Immature natural killer cell (primary cell): ENCODE measurements at regions not wholly inside any gene's neighbourhood (a gene's known extent, or its start where the extent isn't known, plus 50 kb on each side); places are given as distances from the start of the nearest gene placed in this dataset.

Experiments
- DNase-seq, 3 donors: peaks; one replicate each; pipeline ENCODE4 v3.0.0; 2022; ENCODE audit warnings: mixed read lengths in 1 of 3
- H3K27ac Mint-ChIP-seq, 6 donors: one replicate each; pipeline ENCODE4 v1.8.0; 2020; ENCODE audit warnings: mixed read lengths in 6 of 6, mild to moderate bottlenecking in 5 of 6, inconsistent platforms in 4 of 6, moderate library complexity in 3 of 6
- H3K27me3 Mint-ChIP-seq, 3 donors: one replicate each; pipeline ENCODE4 v1.8.0; 2020 to 2021; ENCODE audit warnings: low read depth in 3 of 3, mild to moderate bottlenecking in 3 of 3, mixed read lengths in 3 of 3, moderate library complexity in 3 of 3, inconsistent platforms in 1 of 3
- H3K36me3 Mint-ChIP-seq, 3 donors: one replicate each; pipeline ENCODE4 v1.8.0; 2020; ENCODE audit warnings: mixed read lengths in 3 of 3, inconsistent platforms in 2 of 3, mild to moderate bottlenecking in 2 of 3
- H3K4me1 Mint-ChIP-seq, 2 donors: one replicate each; pipeline ENCODE4 v1.8.0; 2020; ENCODE audit warnings: inconsistent platforms in 2 of 2, mild to moderate bottlenecking in 2 of 2, mixed read lengths in 2 of 2, moderate library complexity in 1 of 2
- H3K4me3 Mint-ChIP-seq, 5 donors: one replicate each; pipeline ENCODE4 v1.8.0; 2020; ENCODE audit warnings: mild to moderate bottlenecking in 5 of 5, mixed read lengths in 5 of 5, inconsistent platforms in 3 of 5, moderate library complexity in 3 of 5
- H3K9me3 Mint-ChIP-seq, 6 donors: one replicate each; pipeline ENCODE4 v1.8.0; 2020; ENCODE audit warnings: mild to moderate bottlenecking in 6 of 6, mixed read lengths in 6 of 6, inconsistent platforms in 4 of 6, moderate library complexity in 3 of 6

- Mint-ChIP-seq H3K27ac (no peak overlapping the region), H3K36me3 (peaks cover 0 to 3% (median 0%) of the 10 kb centered on the region in 3 donors), H3K9me3 (peaks cover 5 to 29% (median 16%) of the 10 kb centered on the region in 6 donors), H3K4me3 (no peak overlapping the region), H3K4me1 (no peaks in the 10 kb centered on the region), H3K27me3 (peaks cover 0 to 1% (median 1%) of the 10 kb centered on the region in 3 donors)
- no peak for DNase-seq
Observed at GRCh38 chr20:11432407-11432806, 485.3 kb upstream of the BTBD3 start.

- no peak overlapping the region for H3K4me3 Mint-ChIP-seq
- no peaks in the 10 kb centered on the region for H3K4me1 Mint-ChIP-seq
- H3K9me3 Mint-ChIP-seq, result peaks cover 3 to 45% (median 17%) of the 10 kb centered on the region in 6 donors
- DNase-seq, result no peak
- H3K27me3 Mint-ChIP-seq, result peaks cover 0 to 1% (median 1%) of the 10 kb centered on the region in 3 donors
- peaks cover 0 to 3% (median 0%) of the 10 kb centered on the region in 3 donors for H3K36me3 Mint-ChIP-seq
- no peak overlapping the region for H3K27ac Mint-ChIP-seq
Observed at GRCh38 chr20:11436113-11436905, 481.4 kb upstream of the BTBD3 start.

GRCh38 chr20:11437090-11437489, 480.6 kb upstream of the BTBD3 start:
- H3K9me3 Mint-ChIP-seq, result peaks cover 3 to 45% (median 17%) of the 10 kb centered on the region in 6 donors

DNA sequence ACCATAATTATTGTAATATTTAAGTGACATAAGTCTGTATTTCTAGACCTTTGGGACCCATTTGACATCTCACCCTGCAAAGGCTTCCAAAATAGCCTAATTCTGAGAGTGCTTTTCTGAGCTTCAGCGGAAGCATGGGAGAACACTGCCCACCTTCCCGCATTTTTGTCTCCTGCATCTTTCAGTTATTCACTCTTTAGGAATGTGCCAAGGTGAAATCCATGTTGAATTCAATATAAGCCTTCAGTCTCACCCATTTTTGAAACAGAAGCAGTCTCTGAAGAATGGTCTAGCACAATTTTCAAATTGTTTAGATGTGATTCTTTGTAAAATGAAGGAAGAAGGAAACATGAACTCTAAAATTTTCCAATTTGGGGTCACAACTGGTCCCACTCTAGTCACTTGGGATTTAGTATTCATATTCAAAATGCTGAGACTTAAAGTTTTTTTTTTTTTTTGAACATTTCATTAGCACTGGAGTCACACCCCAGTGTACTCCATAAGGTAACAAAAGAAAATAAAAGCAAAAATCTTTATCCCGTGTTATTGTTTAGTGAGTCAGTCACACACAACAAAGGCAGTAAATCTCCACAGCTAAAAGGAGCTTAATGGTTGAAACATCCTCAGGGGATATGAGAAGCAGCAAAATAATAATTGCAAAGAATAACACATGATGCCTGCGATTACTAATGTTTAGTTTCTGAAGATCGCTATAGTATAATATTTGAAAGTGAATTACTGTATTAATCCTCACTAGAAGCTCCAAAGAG, 479.9 kb upstream of the BTBD3 start:
- Mint-ChIP-seq H3K9me3 (peaks cover 3 to 45% (median 15%) of the 10 kb centered on the region in 6 donors), H3K27ac (no peak overlapping the region), H3K4me3 (no peak overlapping the region), H3K36me3 (peaks cover 0 to 3% (median 0%) of the 10 kb centered on the region in 3 donors), H3K4me1 (no peaks in the 10 kb centered on the region), H3K27me3 (peaks cover 0 to 1% (median 1%) of the 10 kb centered on the region in 3 donors)
- no peak for DNase-seq

More at GRCh38 chr20:11437090-11437489, 480.6 kb upstream of the BTBD3 start:
- Mint-ChIP-seq H3K36me3 (peaks cover 0 to 3% (median 0%) of the 10 kb centered on the region in 3 donors), H3K27ac (no peak overlapping the region), H3K4me3 (no peak overlapping the region), H3K27me3 (peaks cover 0 to 1% (median 1%) of the 10 kb centered on the region in 3 donors), H3K4me1 (no peaks in the 10 kb centered on the region)
- no peak for DNase-seq

- Mint-ChIP-seq H3K9me3 (peaks cover 6 to 45% (median 16%) of the 10 kb centered on the region in 6 donors), H3K27me3 (peaks cover 0 to 1% (median 0%) of the 10 kb centered on the region in 3 donors), H3K4me1 (no peaks in the 10 kb centered on the region), H3K4me3 (no peak overlapping the region), H3K36me3 (peaks cover 0 to 3% (median 0%) of the 10 kb centered on the region in 3 donors), H3K27ac (no peak overlapping the region)
- DNase-seq, result no peak
Observed at GRCh38 chr20:11438412-11438811, 479.3 kb upstream of the BTBD3 start.

DNA sequence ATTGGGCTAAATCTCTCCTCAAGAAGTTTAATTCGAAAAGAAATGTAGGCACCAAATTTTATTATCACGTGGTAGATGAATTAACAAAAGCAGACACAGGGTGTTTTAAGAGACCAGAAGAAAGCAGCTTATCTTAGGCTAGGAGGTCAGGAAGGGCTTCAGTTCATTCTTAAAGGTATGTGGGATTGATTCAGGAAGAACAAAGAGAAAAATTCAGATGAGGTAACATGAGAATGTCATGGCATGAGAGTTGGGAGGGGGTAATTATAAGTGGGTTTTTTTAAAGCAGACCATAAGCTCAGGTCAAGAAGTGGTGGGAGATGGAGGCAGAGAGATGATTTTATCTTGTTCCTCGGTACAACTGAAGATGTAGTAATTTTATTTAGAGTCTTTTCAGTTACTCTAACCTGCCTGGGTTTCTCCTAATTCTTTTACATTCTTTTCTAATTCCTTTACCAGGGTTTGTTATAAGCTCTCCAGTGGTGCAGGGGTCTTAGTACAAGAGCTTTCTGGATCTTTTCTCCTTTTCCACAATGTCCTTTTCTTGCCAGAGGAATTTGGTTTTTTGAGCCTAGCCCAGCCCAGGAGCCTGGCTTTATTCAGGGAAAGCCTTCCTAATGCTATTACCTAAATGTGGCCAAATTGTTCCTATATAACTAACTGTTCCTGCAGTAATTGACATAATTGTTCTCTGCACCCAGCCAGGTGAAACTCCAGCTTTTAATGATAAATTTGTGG, 474.1 kb upstream of the BTBD3 start:
- Mint-ChIP-seq H3K27me3 (no peaks in the 10 kb centered on the region), H3K4me1 (no peaks in the 10 kb centered on the region), H3K27ac (no peak overlapping the region), H3K36me3 (no peaks in the 10 kb centered on the region), H3K4me3 (no peak overlapping the region), H3K9me3 (peaks cover 0 to 13% (median 4%) of the 10 kb centered on the region in 6 donors)
- DNase-seq, result no peak

GRCh38 chr20:11445161-11445560, 472.5 kb upstream of the BTBD3 start:
- H3K36me3 Mint-ChIP-seq, result no peaks in the 10 kb centered on the region
- no peak for DNase-seq
- H3K4me1 Mint-ChIP-seq, result no peaks in the 10 kb centered on the region
- H3K27ac Mint-ChIP-seq, result no peak overlapping the region
- no peak overlapping the region for H3K4me3 Mint-ChIP-seq
- peaks cover 0 to 5% (median 4%) of the 10 kb centered on the region in 6 donors for H3K9me3 Mint-ChIP-seq
- H3K27me3 Mint-ChIP-seq, result no peaks in the 10 kb centered on the region

GRCh38 chr20:11445891-11446290, 471.8 kb upstream of the BTBD3 start:
- no peaks in the 10 kb centered on the region for H3K4me1 Mint-ChIP-seq
- no peaks in the 10 kb centered on the region for H3K36me3 Mint-ChIP-seq
- H3K4me3 Mint-ChIP-seq, result no peak overlapping the region
- H3K27me3 Mint-ChIP-seq, result no peaks in the 10 kb centered on the region
- H3K9me3 Mint-ChIP-seq, result peaks cover 0 to 7% (median 4%) of the 10 kb centered on the region in 6 donors
- H3K27ac Mint-ChIP-seq, result no peak overlapping the region
- DNase-seq, result no peak

DNA sequence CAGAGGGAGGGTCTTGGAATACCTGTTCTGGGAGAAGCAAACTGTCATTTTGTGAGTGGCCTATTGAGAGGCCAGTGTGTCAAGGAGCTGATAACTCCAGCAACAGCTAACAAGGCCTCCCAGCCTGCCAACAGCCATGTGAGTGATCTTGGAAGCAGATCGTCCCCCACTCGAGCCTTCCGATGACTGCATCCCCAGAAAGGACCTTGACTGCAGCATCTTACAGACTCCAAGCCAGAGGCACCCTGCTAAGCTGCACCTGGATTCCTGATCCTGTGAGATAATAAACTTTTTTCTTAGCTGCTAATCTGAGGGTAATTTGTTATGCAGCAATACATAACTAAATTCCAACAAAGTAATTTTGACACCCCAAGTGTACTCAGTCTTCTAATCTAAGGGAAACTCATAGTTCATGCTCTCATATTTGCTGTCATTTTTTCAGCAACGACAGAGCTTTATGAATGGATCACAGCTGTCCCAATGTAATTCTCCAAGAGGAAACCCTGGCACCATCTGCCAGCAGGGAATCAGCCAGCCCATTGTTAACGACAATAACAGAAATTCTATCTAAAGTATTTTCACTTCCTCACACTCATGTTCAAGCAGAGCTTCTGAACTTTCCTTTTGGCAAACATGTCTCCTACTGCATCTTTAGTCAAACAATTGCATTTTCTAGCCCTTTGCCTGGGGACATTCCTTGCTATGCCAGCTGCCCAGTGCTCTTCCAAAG, 470.2 kb upstream of the BTBD3 start:
- H3K9me3 Mint-ChIP-seq, result peaks cover 0 to 9% (median 4%) of the 10 kb centered on the region in 6 donors
- no peak overlapping the region for H3K4me3 Mint-ChIP-seq
- no peak for DNase-seq

DNA sequence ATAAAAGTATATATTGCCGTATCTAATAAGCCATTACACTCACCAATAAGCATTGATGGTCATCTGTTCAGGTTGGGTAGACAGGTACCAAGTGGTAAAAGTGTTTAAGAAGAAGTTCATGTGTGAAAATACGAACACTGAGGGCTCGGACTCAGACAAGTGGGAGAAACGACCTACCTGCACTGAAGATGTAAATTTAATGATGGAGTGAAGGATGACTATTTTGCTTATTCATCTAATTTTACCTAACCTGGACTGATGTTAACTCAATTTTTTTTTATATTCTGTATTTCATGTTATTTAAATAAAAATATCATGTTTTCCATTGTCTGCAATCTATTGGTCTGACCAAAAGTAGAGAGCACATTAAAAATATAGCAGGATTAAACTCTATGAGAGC, 469.1 kb upstream of the BTBD3 start:
- no peak overlapping the region for H3K27ac Mint-ChIP-seq
- H3K27me3 Mint-ChIP-seq, result no peaks in the 10 kb centered on the region
- H3K9me3 Mint-ChIP-seq, result peaks cover 0 to 11% (median 2%) of the 10 kb centered on the region in 6 donors
- no peaks in the 10 kb centered on the region for H3K36me3 Mint-ChIP-seq
- no peak overlapping the region for H3K4me3 Mint-ChIP-seq
- H3K4me1 Mint-ChIP-seq, result no peaks in the 10 kb centered on the region
- DNase-seq, result no peak

More for the DNA sequence above, 470.2 kb upstream of the BTBD3 start:
- Mint-ChIP-seq H3K4me1 (no peaks in the 10 kb centered on the region), H3K36me3 (no peaks in the 10 kb centered on the region), H3K27me3 (no peaks in the 10 kb centered on the region), H3K27ac (no peak overlapping the region)

- Mint-ChIP-seq H3K4me1 (no peaks in the 10 kb centered on the region), H3K27me3 (no peaks in the 10 kb centered on the region), H3K36me3 (no peaks in the 10 kb centered on the region), H3K9me3 (peaks cover 0 to 13% (median 0%) of the 10 kb centered on the region in 6 donors), H3K4me3 (no peak overlapping the region), H3K27ac (no peak overlapping the region)
- DNase-seq, result no peak
Observed at GRCh38 chr20:11451793-11452291, 465.9 kb upstream of the BTBD3 start.

GRCh38 chr20:11452326-11452725, 465.4 kb upstream of the BTBD3 start:
- Mint-ChIP-seq H3K9me3 (peaks cover 0 to 13% (median 0%) of the 10 kb centered on the region in 6 donors), H3K27ac (no peak overlapping the region), H3K27me3 (no peaks in the 10 kb centered on the region), H3K4me3 (no peak overlapping the region), H3K36me3 (no peaks in the 10 kb centered on the region), H3K4me1 (no peaks in the 10 kb centered on the region)
- no peak for DNase-seq

- Mint-ChIP-seq H3K36me3 (no peaks in the 10 kb centered on the region), H3K27ac (no peak overlapping the region)
- no peak for DNase-seq
Observed at GRCh38 chr20:11453430-11453829, 464.3 kb upstream of the BTBD3 start.

More at GRCh38 chr20:11453430-11453829, 464.3 kb upstream of the BTBD3 start:
- H3K4me3 Mint-ChIP-seq, result no peak overlapping the region
- H3K27me3 Mint-ChIP-seq, result no peaks in the 10 kb centered on the region
- H3K4me1 Mint-ChIP-seq, result peaks cover 0 to 5% of the 10 kb centered on the region in 2 donors
- peaks cover 0 to 13% (median 1%) of the 10 kb centered on the region in 6 donors for H3K9me3 Mint-ChIP-seq
